ENCODE measurements at regions not wholly inside any gene's neighbourhood (a gene's known extent, or its start where the extent isn't known, plus 50 kb on each side); places are given as distances from the start of the nearest gene placed in this dataset.

- TF ChIP-seq CTCF (IDR thresholded peaks at IDR 0.05): no peak
- intact Hi-C loops (cut with DNase I, micrococcal nuclease): no loop called here
- no peaks in the 10 kb centered on the region for H3K4me1 ChIP-seq (ENCODE audit: low read depth)
- no peak overlapping the region for H3K4me3 ChIP-seq
- DNase-seq (no peak), ATAC-seq (no peak)
- H3K9me3 ChIP-seq: no peaks in the 10 kb centered on the region
- H3K36me3 ChIP-seq (ENCODE audit: low read depth): no peaks in the 10 kb centered on the region
Measured at GRCh38 chr16:26231647-26232046, 539.9 kb downstream of the HS3ST4 start.

GRCh38 chr16:26240807-26241206 lies 549.0 kb downstream of the HS3ST4 start:
- Histone ChIP-seq H3K36me3 (ENCODE audit: low read depth) (no peaks in the 10 kb centered on the region), H3K4me3 (no peak overlapping the region), H3K9me3 (peaks cover 2% of the 10 kb centered on the region), H3K4me1 (ENCODE audit: low read depth) (no peaks in the 10 kb centered on the region)
- no peak for TF ChIP-seq CTCF (IDR thresholded peaks at IDR 0.05)
- ATAC-seq (no peak), DNase-seq (no peak)
- intact Hi-C loops (cut with DNase I, micrococcal nuclease): no loop called here

- TF ChIP-seq CTCF (IDR thresholded peaks at IDR 0.05): no peak
- DNase-seq: no peak
- no peak overlapping the region for H3K4me3 ChIP-seq
- peaks cover 9% of the 10 kb centered on the region for H3K9me3 ChIP-seq
- H3K36me3 ChIP-seq (ENCODE audit: low read depth): no peaks in the 10 kb centered on the region
- no peaks in the 10 kb centered on the region for H3K4me1 ChIP-seq (ENCODE audit: low read depth)
- intact Hi-C loops (cut with DNase I, micrococcal nuclease): no loop called here
- no peak for ATAC-seq
Measured at GRCh38 chr16:26247063-26247462, 555.3 kb downstream of the HS3ST4 start.

GRCh38 chr16:26252598-26252997 lies 560.8 kb downstream of the HS3ST4 start:
- DNase-seq: no peak
- Histone ChIP-seq H3K4me3 (no peak overlapping the region), H3K36me3 (ENCODE audit: low read depth) (no peaks in the 10 kb centered on the region), H3K9me3 (peaks cover 18% of the 10 kb centered on the region), H3K4me1 (ENCODE audit: low read depth) (no peaks in the 10 kb centered on the region)
- no peak for TF ChIP-seq CTCF (IDR thresholded peaks at IDR 0.05)
- ATAC-seq: no peak
- intact Hi-C loops (cut with DNase I, micrococcal nuclease): no loop called here

GRCh38 chr16:26261621-26262020 lies 569.9 kb downstream of the HS3ST4 start:
- no peaks in the 10 kb centered on the region for H3K9me3 ChIP-seq
- H3K36me3 ChIP-seq (ENCODE audit: low read depth): no peaks in the 10 kb centered on the region
- DNase-seq (no peak), ATAC-seq (no peak)
- no peaks in the 10 kb centered on the region for H3K4me1 ChIP-seq (ENCODE audit: low read depth)
- intact Hi-C loops (cut with DNase I, micrococcal nuclease): no loop called here
- no peak overlapping the region for H3K4me3 ChIP-seq
- no peak for TF ChIP-seq CTCF (IDR thresholded peaks at IDR 0.05)

- intact Hi-C loops (cut with DNase I, micrococcal nuclease): no loop called here
- TF ChIP-seq CTCF (IDR thresholded peaks at IDR 0.05): no peak
- H3K4me1 ChIP-seq (ENCODE audit: low read depth): no peaks in the 10 kb centered on the region
Measured at GRCh38 chr16:26263406-26263805, 571.6 kb downstream of the HS3ST4 start.

More at GRCh38 chr16:26263406-26263805, 571.6 kb downstream of the HS3ST4 start:
- ATAC-seq: no peak
- Histone ChIP-seq H3K9me3 (no peaks in the 10 kb centered on the region), H3K36me3 (ENCODE audit: low read depth) (no peaks in the 10 kb centered on the region), H3K4me3 (no peak overlapping the region)
- no peak for DNase-seq
